22Rv1 (cell line): ENCODE measurements at regions not wholly inside any gene's neighbourhood (a gene's known extent, or its start where the extent isn't known, plus 50 kb on each side); places are given as distances from the start of the nearest gene placed in this dataset.

ENCODE experiments used
- CTCF ChIP-seq: fragments of 450-650 bp; IDR thresholded peaks from 2 replicates; pipeline ENCODE4 v1.5.1; 2017; ENCODE audit warnings: mild to moderate bottlenecking
- ZFX ChIP-seq: fragments of 450-650 bp; IDR thresholded peaks from 2 replicates; pipeline ENCODE4 v1.6.1; 2017; ENCODE audit warnings: antibody characterized with exemption, borderline replicate concordance

GRCh38 chr17:31704483-31704882, 154.6 kb downstream of the COPRS start:
- no peak for TF ChIP-seq CTCF
- no peak for TF ChIP-seq ZFX
